ENCODE measurements at regions not wholly inside any gene's neighbourhood (a gene's known extent, or its start where the extent isn't known, plus 50 kb on each side); places are given as distances from the start of the nearest gene placed in this dataset.

DNA sequence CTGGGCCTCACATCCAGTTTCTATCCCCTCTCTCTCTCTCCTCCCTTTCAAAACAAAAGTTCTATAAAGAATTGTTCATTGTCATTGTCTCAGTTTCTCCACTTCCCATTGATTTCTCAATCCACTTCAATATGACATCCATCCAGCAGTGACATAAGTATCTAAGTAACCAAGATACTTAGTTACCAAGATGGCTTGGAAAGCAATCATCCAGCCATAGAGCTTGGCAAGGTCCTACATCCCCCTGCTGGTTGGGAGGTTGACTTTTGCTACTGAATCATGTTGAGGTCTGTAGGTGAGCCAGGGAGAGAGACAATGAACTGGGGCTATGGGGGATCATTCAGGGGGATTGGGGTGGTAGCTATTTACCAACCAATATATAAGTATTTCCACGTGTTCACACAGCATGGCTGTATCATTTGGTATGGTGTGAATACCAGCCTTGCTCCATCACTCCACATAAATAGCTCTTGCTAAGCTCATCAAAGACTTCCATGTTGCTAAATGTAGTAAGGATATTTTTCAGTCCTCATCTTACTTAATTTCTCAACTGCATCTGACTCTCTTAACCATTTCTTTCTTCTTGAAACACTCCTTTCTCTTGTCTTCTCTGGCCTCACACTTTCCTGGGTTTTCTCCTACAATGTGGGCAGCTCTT, 58.8 kb upstream of the NTRK3 start:
- H4K91ac ChIP-seq (ENCODE audit: insufficient read length, low read depth, low read length): no peak overlapping the region
- no peak overlapping the region for H3K18ac ChIP-seq (ENCODE audit: insufficient read length, low read depth, low read length)
- no peak overlapping the region for H2AK5ac ChIP-seq (ENCODE audit: insufficient read length, low read length)
- WGBS (ENCODE audit: extremely low coverage, insufficient read length, low lambda C conversion rate): no CpG with 5 or more reads among the region's 1 CpG
- DNase-seq: no peak
- H2BK5ac ChIP-seq (ENCODE audit: insufficient read length, low read length): no peak overlapping the region
- H2BK15ac ChIP-seq (ENCODE audit: low read depth, low read length): no peak overlapping the region
- no peak overlapping the region for H3K23ac ChIP-seq (ENCODE audit: insufficient read length, low read depth, low read length)
- no peak overlapping the region for H3K56ac ChIP-seq (ENCODE audit: insufficient read length, low read depth, low read length)
- no peak overlapping the region for H3K27ac Mint-ChIP-seq
- no peaks in the 10 kb centered on the region; the same call in 1 of the 2 replicates for H3K27me3 ChIP-seq (ENCODE audit: insufficient read depth, low read length)
- no peak overlapping the region for H2BK20ac ChIP-seq (ENCODE audit: low read depth, low read length, poor library complexity, severe bottlenecking)
- H3K4me1 ChIP-seq (ENCODE audit: insufficient read depth, low read length): no peaks in the 10 kb centered on the region
- no peaks in the 10 kb centered on the region for H3K23me2 ChIP-seq (ENCODE audit: insufficient read length, low read depth, low read length, poor library complexity, severe bottlenecking)
- H3K9me3 Mint-ChIP-seq: peaks cover 11 to 17% of the 10 kb centered on the region in 2 experiments
- H2BK120ac ChIP-seq (ENCODE audit: low read depth, low read length, poor library complexity, severe bottlenecking): no peak overlapping the region
- no peak overlapping the region for H4K8ac ChIP-seq (replicated peaks; ENCODE audit: insufficient read length, low read depth, low read length)
- no peak overlapping the region for H4K5ac ChIP-seq (ENCODE audit: insufficient read length, low read depth, low read length)
- no peak overlapping the region for H3K14ac ChIP-seq (ENCODE audit: insufficient read depth, low read length)
- no peak overlapping the region for H3K27ac ChIP-seq (ENCODE audit: insufficient read length, low read depth, low read length)
- no peaks in the 10 kb centered on the region for H4K20me1 ChIP-seq (ENCODE audit: control insufficient read depth, insufficient read depth, insufficient read length)
- H3K79me1 ChIP-seq (ENCODE audit: insufficient read depth, low read depth, low read length, poor library complexity, severe bottlenecking): no peaks in the 10 kb centered on the region
- no peak overlapping the region for H3K4me3 Mint-ChIP-seq
- H3K36me3 Mint-ChIP-seq (ENCODE audit: insufficient read depth in 1 of 3, low read depth in 3 of 3): peaks cover 2 to 10% (median 3%) of the 10 kb centered on the region in 3 experiments; a peak in 3 of 7 replicates
- H3K9me3 ChIP-seq (ENCODE audit: control insufficient read depth, low read depth, low read length): no peaks in the 10 kb centered on the region
- no peaks in the 10 kb centered on the region for H3K79me2 ChIP-seq (ENCODE audit: insufficient read depth, low read length)
- H2AFZ ChIP-seq (ENCODE audit: low read length): no peak overlapping the region
- H3K27me3 Mint-ChIP-seq (ENCODE audit: low read depth): peaks cover 54% of the 10 kb centered on the region
- H2BK12ac ChIP-seq (ENCODE audit: insufficient read length, low read depth, low read length): no peak overlapping the region
- no peak overlapping the region for H3K4me2 ChIP-seq (ENCODE audit: insufficient read depth, insufficient read length, low read length)
- H3K4me1 Mint-ChIP-seq: no peaks in the 10 kb centered on the region
- H3T11ph ChIP-seq (ENCODE audit: low read length): no peak overlapping the region
- no peak overlapping the region for H3K4ac ChIP-seq (ENCODE audit: low read depth, low read length)
- no peak for TF ChIP-seq CTCF (conservative IDR thresholded peaks at IDR 0.05)
- H3K9ac ChIP-seq (ENCODE audit: extremely low read depth, insufficient read length, low read length): no peak overlapping the region

Data from H9 (cell line).